Common myeloid progenitor, CD34-positive (primary cell): ENCODE measurements at regions not wholly inside any gene's neighbourhood (a gene's known extent, or its start where the extent isn't known, plus 50 kb on each side); places are given as distances from the start of the nearest gene placed in this dataset.

Experiments used
- CTCF ChIA-PET: fragments of 350-600 bp; sonication (Branson Sonifier 250); formaldehyde crosslinking; loops from one replicate; lab custom pipeline; 2021; ENCODE audit warnings: antibody characterized with exemption; lab: Charles Lee
- POLR2A ChIA-PET: fragments of 350-600 bp; sonication (Branson Sonifier 250); formaldehyde crosslinking; loops from one replicate; lab custom pipeline; 2021; ENCODE audit warnings: antibody characterized with exemption; lab: Charles Lee
- DNase-seq, 3 donors: peaks; one replicate each; pipeline versions ENCODE4 v3.0.0 to v3.0.0-alpha.2; 2013
- H3K27ac ChIP-seq, 2 experiments: 1 replicate in 1 of 2; 2 replicates in 1 of 2; pipeline ENCODE4 v1.7.0; 2013; ENCODE audit warnings: inconsistent platforms in 2 of 2, low read length in 2 of 2, mild to moderate bottlenecking in 2 of 2, low read depth in 1 of 2, moderate library complexity in 1 of 2; ENCODE audit not compliant: severe bottlenecking in 2 of 2, insufficient read depth in 1 of 2, poor library complexity in 1 of 2
- H3K27me3 ChIP-seq, 5 experiments: replicated peaks in 2 of 5; 1 replicate in 3 of 5; 2 replicates in 2 of 5; pipeline versions ENCODE4 v1.6.1 to v1.7.0; 2013; ENCODE audit warnings: low read length in 4 of 5, mild to moderate bottlenecking in 2 of 5, moderate library complexity in 2 of 5, inconsistent platforms in 1 of 5; ENCODE audit not compliant: insufficient read depth in 5 of 5, control insufficient read depth in 4 of 5
- H3K36me3 ChIP-seq, 4 experiments: 1 replicate in 2 of 4; 2 replicates in 2 of 4; pipeline versions ENCODE4 v1.6.1 to v1.7.0; 2013; ENCODE audit warnings: low read length in 3 of 4, control low read depth in 1 of 4, mild to moderate bottlenecking in 1 of 4; ENCODE audit not compliant: control insufficient read depth in 4 of 4, insufficient read depth in 4 of 4
- H3K4me1 ChIP-seq, 4 experiments: 1 replicate in 3 of 4; 2 replicates in 1 of 4; pipeline versions ENCODE4 v1.6.1 to v1.7.1; 2013; ENCODE audit warnings: low read length in 3 of 4, mild to moderate bottlenecking in 3 of 4, control low read depth in 1 of 4, inconsistent platforms in 1 of 4, moderate library complexity in 1 of 4; ENCODE audit not compliant: control insufficient read depth in 4 of 4, insufficient read depth in 4 of 4; ENCODE audit errors: control extremely low read depth in 1 of 4
- H3K4me3 ChIP-seq, 7 experiments: 1 replicate in 4 of 7; 2 replicates in 3 of 7; pipeline versions ENCODE4 v1.5.1 to v1.7.0; 2013; ENCODE audit warnings: mild to moderate bottlenecking in 7 of 7, low read length in 6 of 7, moderate library complexity in 6 of 7, inconsistent platforms in 2 of 7, low read depth in 2 of 7, control low read depth in 1 of 7; ENCODE audit not compliant: insufficient read depth in 4 of 7, control insufficient read depth in 1 of 7; ENCODE audit errors: extremely low read depth in 1 of 7
- H3K9me3 ChIP-seq, 5 experiments: 1 replicate in 4 of 5; 2 replicates in 1 of 5; pipeline versions ENCODE4 v1.6.1 to v1.7.1; 2013; ENCODE audit warnings: low read length in 4 of 5, mild to moderate bottlenecking in 2 of 5, inconsistent platforms in 1 of 5, low read depth in 1 of 5, moderate library complexity in 1 of 5; ENCODE audit not compliant: control insufficient read depth in 4 of 5, insufficient read depth in 2 of 5; ENCODE audit errors: control extremely low read depth in 1 of 5
- WGBS: methylation state at CpG from one replicate; pipeline ENCODE4 v1.1.5; 2013; ENCODE audit not compliant: insufficient coverage; 5-methylcytosine and 5-hydroxymethylcytosine counted together

- ChIA-PET CTCF (no interaction called here), POLR2A (no interaction called here)
- DNase-seq = no peak
- no peaks in the 10 kb centered on the region for H3K36me3 ChIP-seq
- H3K4me1 ChIP-seq = no peaks in the 10 kb centered on the region
- no peak overlapping the region for H3K27ac ChIP-seq
- peaks cover 0 to 2% (median 0%) of the 10 kb centered on the region in 5 experiments for H3K9me3 ChIP-seq
- H3K4me3 ChIP-seq = no peak overlapping the region
- WGBS = 70% methylated on average over 4 of the region's 7 CpGs
- H3K27me3 ChIP-seq = no peaks in the 10 kb centered on the region
These were observed 506.6 kb downstream of the RNF144B start for GRCh38 chr6:18893540-18894269.

GRCh38 chr6:18897350-18897749, 510.2 kb downstream of the RNF144B start:
- H3K36me3 ChIP-seq = no peaks in the 10 kb centered on the region
- DNase-seq = no peak
- no peaks in the 10 kb centered on the region for H3K27me3 ChIP-seq
- ChIA-PET CTCF (no interaction called here), POLR2A (no interaction called here)
- H3K27ac ChIP-seq = no peak overlapping the region
- H3K4me1 ChIP-seq = no peaks in the 10 kb centered on the region
- H3K9me3 ChIP-seq = peaks cover 0 to 2% (median 0%) of the 10 kb centered on the region in 5 experiments
- H3K4me3 ChIP-seq = no peak overlapping the region

- CTCF ChIA-PET = no interaction called here
- DNase-seq = no peak
- H3K4me3 ChIP-seq = no peak overlapping the region
- peaks cover 0 to 1% (median 0%) of the 10 kb centered on the region in 5 experiments for H3K9me3 ChIP-seq
- POLR2A ChIA-PET = no interaction called here
- no peaks in the 10 kb centered on the region for H3K36me3 ChIP-seq
- no peaks in the 10 kb centered on the region for H3K4me1 ChIP-seq
- no peak overlapping the region for H3K27ac ChIP-seq
- H3K27me3 ChIP-seq = no peaks in the 10 kb centered on the region
- no CpG with 5 or more reads among the region's 2 CpGs for WGBS
These were observed 517.5 kb downstream of the RNF144B start for GRCh38 chr6:18904681-18905080.

- WGBS = 83% methylated on average over 3 of the region's 3 CpGs
- POLR2A ChIA-PET = no interaction called here
- CTCF ChIA-PET = no interaction called here
These were observed 533.6 kb downstream of the RNF144B start for GRCh38 chr6:18920701-18921100.

GRCh38 chr6:18931086-18931485, 543.9 kb downstream of the RNF144B start:
- Histone ChIP-seq H3K4me1 (no peaks in the 10 kb centered on the region), H3K9me3 (no peaks in the 10 kb centered on the region), H3K27ac (no peak overlapping the region), H3K27me3 (no peaks in the 10 kb centered on the region), H3K4me3 (no peak overlapping the region), H3K36me3 (no peaks in the 10 kb centered on the region)
- no peak for DNase-seq
- WGBS = 94% methylated on average over 2 of the region's 4 CpGs
- POLR2A ChIA-PET = no interaction called here
- CTCF ChIA-PET = no interaction called here

More at GRCh38 chr6:18920701-18921100, 533.6 kb downstream of the RNF144B start:
- Histone ChIP-seq H3K4me3 (no peak overlapping the region), H3K36me3 (no peaks in the 10 kb centered on the region), H3K4me1 (no peaks in the 10 kb centered on the region), H3K27ac (no peak overlapping the region), H3K27me3 (no peaks in the 10 kb centered on the region), H3K9me3 (peaks cover 0 to 3% (median 0%) of the 10 kb centered on the region in 5 experiments)
- DNase-seq = no peak

- H3K27ac ChIP-seq = no peak overlapping the region
- H3K4me1 ChIP-seq = no peaks in the 10 kb centered on the region
- peaks cover 0 to 2% (median 0%) of the 10 kb centered on the region in 5 experiments for H3K27me3 ChIP-seq
- ChIA-PET POLR2A (no interaction called here), CTCF (no interaction called here)
- H3K36me3 ChIP-seq = no peaks in the 10 kb centered on the region
- WGBS = no CpG with 5 or more reads among the region's 1 CpG
- no peaks in the 10 kb centered on the region for H3K9me3 ChIP-seq
- no peak overlapping the region for H3K4me3 ChIP-seq
- no peak for DNase-seq
These were observed 571.0 kb downstream of the RNF144B start for GRCh38 chr6:18958146-18958545.

- Histone ChIP-seq H3K36me3 (no peaks in the 10 kb centered on the region), H3K4me3 (no peak overlapping the region), H3K27ac (no peak overlapping the region), H3K9me3 (no peaks in the 10 kb centered on the region), H3K4me1 (no peaks in the 10 kb centered on the region), H3K27me3 (peaks cover 0 to 2% (median 0%) of the 10 kb centered on the region in 5 experiments)
- WGBS = 83% methylated on average over 1 of the region's 2 CpGs
- ChIA-PET POLR2A (no interaction called here), CTCF (interaction anchor here (1.7 kb wide), 1 partner anchor 29 kb away, joined by 4 read pairs; no protein-coding TSS in a partner anchor)
- DNase-seq = no peak
These were observed 574.4 kb downstream of the RNF144B start for GRCh38 chr6:18961566-18961965.
